ENCODE measurements at regions not wholly inside any gene's neighbourhood (a gene's known extent, or its start where the extent isn't known, plus 50 kb on each side); places are given as distances from the start of the nearest gene placed in this dataset.
"Not testable (repeated sequence)": the region's sequence is repeated elsewhere in the genome, so short reads cannot be mapped to it uniquely, and the experiment has no call there.

DNA sequence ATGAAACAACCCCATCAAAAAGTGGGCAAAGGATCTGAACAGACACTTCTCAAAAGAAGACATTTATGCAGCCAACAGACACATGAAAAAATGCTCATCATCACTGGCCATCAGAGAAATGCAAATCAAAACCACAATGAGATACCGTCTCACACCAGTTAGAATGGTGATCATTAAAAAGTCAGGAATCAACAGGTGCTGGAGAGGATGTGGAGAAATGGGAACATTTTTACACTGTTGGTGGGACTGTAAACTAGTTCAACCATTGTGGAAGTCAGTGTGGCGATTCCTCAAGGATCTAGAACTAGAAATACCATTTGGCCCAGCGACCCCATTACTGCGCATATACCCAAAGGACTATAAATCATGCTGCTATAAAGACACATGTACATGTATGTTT, 179.1 kb downstream of the LRRC70 start:
- H3K4me1 ChIP-seq (replicated peaks in 1 of 2; ENCODE audit: control insufficient read depth in 2 of 2, insufficient read depth in 2 of 2, low read length in 2 of 2); in situ Hi-C loops (cut with MboI); DNase-seq (ENCODE audit: extremely low read depth in 1 of 4, low spot score in 3 of 4); intact Hi-C loops (cut with micrococcal nuclease); H4K20me1 ChIP-seq (replicated peaks; ENCODE audit: control insufficient read depth, insufficient read depth, low read length); H3K9me3 ChIP-seq (replicated peaks; ENCODE audit: control insufficient read depth, insufficient read depth, low read depth, low read length); H3K27ac ChIP-seq (ENCODE audit: extremely low read depth, low read depth, low read length); H3K4me3 ChIP-seq; POLR2A ChIA-PET; H3K79me2 ChIP-seq (ENCODE audit: control insufficient read depth, insufficient read depth, low read length); H2AFZ ChIP-seq (ENCODE audit: low read depth, low read length); H3K4me2 ChIP-seq (ENCODE audit: insufficient read depth, low read length); BruUV-seq (replicated peaks); FAIRE-seq; ATAC-seq; H3K9me1 ChIP-seq (ENCODE audit: control insufficient read depth, insufficient read depth, low read length); H3K36me3 ChIP-seq (ENCODE audit: control insufficient read depth, insufficient read depth, low read length); CTCF ChIA-PET (ENCODE audit: low intra/inter-chr PET ratio); H3K9ac ChIP-seq (ENCODE audit: insufficient read depth in 1 of 2, low read depth in 2 of 2, low read length in 2 of 2); H3K27me3 ChIP-seq (ENCODE audit: control insufficient read depth in 2 of 2, insufficient read depth in 2 of 2, low read length in 2 of 2): not testable (repeated sequence)
- whole genome bisulfite sequencing (ENCODE audit: insufficient coverage, low coverage, missing lambda C conversion rate): 31% methylated on average over 4 of the region's 4 CpGs

GRCh38 chr5:62752998-62753367, 174.4 kb downstream of the LRRC70 start:
- BruUV-seq (replicated peaks); FAIRE-seq; CTCF ChIA-PET (ENCODE audit: low intra/inter-chr PET ratio); H3K4me1 ChIP-seq (replicated peaks in 1 of 2; ENCODE audit: control insufficient read depth in 2 of 2, insufficient read depth in 2 of 2, low read length in 2 of 2); ATAC-seq; H3K36me3 ChIP-seq (ENCODE audit: control insufficient read depth, insufficient read depth, low read length); intact Hi-C loops (cut with micrococcal nuclease); H3K27ac ChIP-seq (ENCODE audit: extremely low read depth, low read depth, low read length); H3K79me2 ChIP-seq (ENCODE audit: control insufficient read depth, insufficient read depth, low read length); H3K27me3 ChIP-seq (ENCODE audit: control insufficient read depth in 2 of 2, insufficient read depth in 2 of 2, low read length in 2 of 2); in situ Hi-C loops (cut with MboI); H3K9me1 ChIP-seq (ENCODE audit: control insufficient read depth, insufficient read depth, low read length); H4K20me1 ChIP-seq (replicated peaks; ENCODE audit: control insufficient read depth, insufficient read depth, low read length); H3K9ac ChIP-seq (ENCODE audit: insufficient read depth in 1 of 2, low read depth in 2 of 2, low read length in 2 of 2); H3K9me3 ChIP-seq (replicated peaks; ENCODE audit: control insufficient read depth, insufficient read depth, low read depth, low read length): not testable (repeated sequence)
- Histone ChIP-seq H3K4me3 (peak overlapping the region; percentile 36; the same call in 1 of the 2 replicates), H2AFZ (ENCODE audit: low read depth, low read length) (0 out of 2 replicates have a peak overlapping the region, but pooled peaks have one; percentile 94), H3K4me2 (ENCODE audit: insufficient read depth, low read length) (peak overlapping the region; percentile 67)
- TF ChIP-seq CTCF (IDR thresholded peaks at IDR 0.05 in 2 of 3, conservative IDR thresholded peaks at IDR 0.05 in 1 of 3; ENCODE audit: insufficient read depth in 2 of 3, low read depth in 1 of 3, low read length in 3 of 3): peak in 2 of 3 experiments; percentile 17 to 19; a peak in 1 of 6 replicates
- TF ChIP-seq RAD21 (CRISPR knock-in tag; conservative IDR thresholded peaks at IDR 0.05 in 1 of 2, IDR thresholded peaks at IDR 0.05 in 1 of 2): 0 out of 4 replicates have a peak, but pooled peaks of 1 of the 2 experiments have one; percentile 5
- TF ChIP-seq MTA3 (IDR thresholded peaks at IDR 0.05; ENCODE audit: borderline replicate concordance): peak; percentile 9; the same call in 1 of the 2 replicates
- TF ChIP-seq, protein P1, sequence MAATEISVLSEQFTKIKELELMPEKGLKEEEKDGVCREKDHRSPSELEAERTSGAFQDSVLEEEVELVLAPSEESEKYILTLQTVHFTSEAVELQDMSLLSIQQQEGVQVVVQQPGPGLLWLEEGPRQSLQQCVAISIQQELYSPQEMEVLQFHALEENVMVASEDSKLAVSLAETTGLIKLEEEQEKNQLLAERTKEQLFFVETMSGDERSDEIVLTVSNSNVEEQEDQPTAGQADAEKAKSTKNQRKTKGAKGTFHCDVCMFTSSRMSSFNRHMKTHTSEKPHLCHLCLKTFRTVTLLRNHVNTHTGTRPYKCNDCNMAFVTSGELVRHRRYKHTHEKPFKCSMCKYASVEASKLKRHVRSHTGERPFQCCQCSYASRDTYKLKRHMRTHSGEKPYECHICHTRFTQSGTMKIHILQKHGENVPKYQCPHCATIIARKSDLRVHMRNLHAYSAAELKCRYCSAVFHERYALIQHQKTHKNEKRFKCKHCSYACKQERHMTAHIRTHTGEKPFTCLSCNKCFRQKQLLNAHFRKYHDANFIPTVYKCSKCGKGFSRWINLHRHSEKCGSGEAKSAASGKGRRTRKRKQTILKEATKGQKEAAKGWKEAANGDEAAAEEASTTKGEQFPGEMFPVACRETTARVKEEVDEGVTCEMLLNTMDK (IDR thresholded peaks at IDR 0.05; ENCODE audit: borderline replicate concordance, insufficient read depth, low read depth, low read length, poor library complexity, severe bottlenecking): peak; percentile 19
- POLR2A ChIA-PET: interaction anchor here (1.0 kb wide), 1 partner anchor 12 kb away, joined by 4 read pairs; no protein-coding TSS in a partner anchor
- peak in 1 of 4 experiments; percentile 45 for DNase-seq (ENCODE audit: extremely low read depth in 1 of 4, low spot score in 3 of 4)
- WGBS (ENCODE audit: insufficient coverage, low coverage, missing lambda C conversion rate): 6% methylated on average over 3 of the region's 4 CpGs

All from K562 (cell line).